Neural cell (in vitro differentiated cells): ENCODE measurements at regions not wholly inside any gene's neighbourhood (a gene's known extent, or its start where the extent isn't known, plus 50 kb on each side); places are given as distances from the start of the nearest gene placed in this dataset.

Experiments
- H2AFZ ChIP-seq: fragments of 200-600, 300-800 bp; sonication (generic), shearing (Covaris generic); 2 replicates; pipeline ENCODE4 v1.6.0; 2014; ENCODE audit warnings: low read depth, mild to moderate bottlenecking, antibody characterized with exemption, low read length, moderate library complexity
- H3F3A ChIP-seq: fragments of 200-600 bp; shearing (Covaris generic); 2 replicates; pipeline ENCODE4 v1.6.1; 2016; ENCODE audit warnings: mild to moderate bottlenecking, moderate library complexity, mixed read lengths, antibody characterized with exemption, low read length; ENCODE audit not compliant: insufficient read depth, poor library complexity, severe bottlenecking
- H3K27ac ChIP-seq: fragments of 200-600, 300-800 bp; sonication (generic), shearing (Covaris generic); 2 replicates; pipeline ENCODE4 v1.5.1; 2014; ENCODE audit warnings: mild to moderate bottlenecking, low read length, moderate library complexity
- H3K27me3 ChIP-seq: fragments of 300-800, 200-600 bp; sonication (generic), shearing (Covaris generic); 2 replicates; pipeline ENCODE4 v1.6.0; 2014; ENCODE audit warnings: mild to moderate bottlenecking, low read depth, low read length, moderate library complexity; ENCODE audit not compliant: insufficient read depth
- H3K36me3 ChIP-seq: fragments of 300-800, 200-600 bp; sonication (generic), shearing (Covaris generic); 2 replicates; pipeline ENCODE4 v1.5.1; 2014; ENCODE audit warnings: mild to moderate bottlenecking, antibody characterized with exemption, low read length, moderate library complexity; ENCODE audit not compliant: insufficient read depth
- H3K4me2 ChIP-seq: fragments of 300-800, 200-600 bp; sonication (generic), shearing (Covaris generic); 2 replicates; pipeline ENCODE4 v1.6.0; 2014; ENCODE audit warnings: mild to moderate bottlenecking, low read length
- H3K4me3 ChIP-seq: fragments of 300-800, 200-600 bp; sonication (generic), shearing (Covaris generic); 2 replicates; pipeline ENCODE4 v1.5.1; 2014; ENCODE audit warnings: mild to moderate bottlenecking, low read length, moderate library complexity
- H3K79me2 ChIP-seq: fragments of 200-600 bp; shearing (Covaris generic); replicated peaks from 2 replicates; pipeline ENCODE4 v1.6.0; 2014; ENCODE audit warnings: mild to moderate bottlenecking, low read length, moderate library complexity; ENCODE audit not compliant: insufficient read depth
- H3K9ac ChIP-seq: fragments of 300-800, 200-600 bp; sonication (generic), shearing (Covaris generic); 2 replicates; pipeline ENCODE4 v1.6.1; 2016; ENCODE audit warnings: mild to moderate bottlenecking, low read length, mixed read lengths
- H3K9me2 ChIP-seq: fragments of 200-600 bp; shearing (Covaris generic); 2 replicates; pipeline ENCODE4 v1.6.1; 2016; ENCODE audit warnings: mild to moderate bottlenecking, low read length, mixed read lengths; ENCODE audit not compliant: insufficient read depth
- H3K9me3 ChIP-seq: fragments of 200-600, 300-800 bp; sonication (generic), shearing (Covaris generic); 2 replicates; pipeline ENCODE4 v1.6.1; 2016; ENCODE audit warnings: mild to moderate bottlenecking, mixed run types, low read length, moderate library complexity, mixed read lengths
- H4K20me1 ChIP-seq: fragments of 200-600 bp; shearing (Covaris generic); 2 replicates; pipeline ENCODE4 v1.6.1; 2016; ENCODE audit warnings: mild to moderate bottlenecking, mixed run types; ENCODE audit not compliant: insufficient read depth
- CTCF ChIP-seq: fragments of 450-650 bp; IDR thresholded peaks from 2 replicates; pipeline ENCODE4 v1.5.1; 2014; ENCODE audit warnings: antibody characterized with exemption, mild to moderate bottlenecking, moderate library complexity; ENCODE audit not compliant: poor library complexity, severe bottlenecking
- EP300 ChIP-seq: fragments of 450-650 bp; conservative IDR thresholded peaks from 2 replicates; pipeline ENCODE4 v1.6.1; 2014; ENCODE audit warnings: antibody characterized with exemption, mild to moderate bottlenecking, moderate library complexity; ENCODE audit not compliant: poor library complexity, severe bottlenecking
- EZH2 ChIP-seq: fragments of 200-600, 300-800 bp; shearing (Covaris generic), sonication (generic); IDR thresholded peaks from 2 replicates; pipeline ENCODE4 v1.6.1; 2014; ENCODE audit warnings: antibody characterized with exemption, low read length, borderline replicate concordance, mild to moderate bottlenecking; ENCODE audit not compliant: insufficient read depth, poor library complexity, severe bottlenecking
- MXI1 ChIP-seq: fragments of 450-650 bp; conservative IDR thresholded peaks from 2 replicates; pipeline ENCODE4 v1.6.1; 2014; ENCODE audit warnings: antibody characterized with exemption, mild to moderate bottlenecking; ENCODE audit not compliant: poor library complexity, severe bottlenecking
- POLR2AphosphoS5 ChIP-seq: IDR thresholded peaks from 2 replicates; pipeline ENCODE4 v1.6.1; 2012
- RAD21 ChIP-seq: fragments of 450-650 bp; conservative IDR thresholded peaks from 2 replicates; pipeline ENCODE4 v1.6.1; 2014; ENCODE audit warnings: antibody characterized with exemption, mild to moderate bottlenecking, moderate library complexity
- REST ChIP-seq: IDR thresholded peaks from 2 replicates; pipeline ENCODE4 v1.6.1; 2012; ENCODE audit warnings: borderline replicate concordance
- TAF1 ChIP-seq: IDR thresholded peaks from 2 replicates; pipeline ENCODE4 v1.6.1; 2012; ENCODE audit warnings: low read depth

GRCh38 chr5:60495644-60496520 is 204.1 kb downstream of the DEPDC1B start:
- no peak overlapping the region for H3K9ac ChIP-seq
- no peaks in the 10 kb centered on the region for H3K79me2 ChIP-seq
- no peaks in the 10 kb centered on the region for H4K20me1 ChIP-seq
- no peak overlapping the region for H3K4me3 ChIP-seq
- no peak for TF ChIP-seq RAD21
- no peak for TF ChIP-seq MXI1
- TF ChIP-seq CTCF, result no peak
- TF ChIP-seq EP300, result no peak
- TF ChIP-seq TAF1, result no peak
- H3K9me3 ChIP-seq, result no peaks in the 10 kb centered on the region
- no peak overlapping the region for H2AFZ ChIP-seq
- no peaks in the 10 kb centered on the region for H3K36me3 ChIP-seq
- no peaks in the 10 kb centered on the region for H3F3A ChIP-seq
- no peak overlapping the region for H3K27ac ChIP-seq
- no peak overlapping the region for H3K4me2 ChIP-seq
- H3K27me3 ChIP-seq, result no peaks in the 10 kb centered on the region
- no peaks in the 10 kb centered on the region for H3K9me2 ChIP-seq

GRCh38 chr5:60494635-60495034 is 205.3 kb downstream of the DEPDC1B start:
- Histone ChIP-seq H3K4me3 (no peak overlapping the region), H3K9me2 (no peaks in the 10 kb centered on the region), H3K9ac (no peak overlapping the region), H3K9me3 (no peaks in the 10 kb centered on the region), H2AFZ (no peak overlapping the region), H3K27me3 (no peaks in the 10 kb centered on the region), H3K36me3 (no peaks in the 10 kb centered on the region), H3K27ac (no peak overlapping the region), H3K79me2 (no peaks in the 10 kb centered on the region), H4K20me1 (no peaks in the 10 kb centered on the region), H3K4me2 (no peak overlapping the region), H3F3A (no peaks in the 10 kb centered on the region)
- TF ChIP-seq POLR2AphosphoS5 (no peak), EP300 (no peak), EZH2 (no peak), RAD21 (no peak), REST (no peak), CTCF (no peak)
